HEK293 (cell line): ENCODE measurements at regions not wholly inside any gene's neighbourhood (a gene's known extent, or its start where the extent isn't known, plus 50 kb on each side); places are given as distances from the start of the nearest gene placed in this dataset.

ENCODE experiments used
- CTCF ChIA-PET: fragments of 350-600 bp; formaldehyde crosslinking; extraction: SDS; loops from one replicate; lab custom pipeline; 2021; ENCODE audit warnings: antibody characterized with exemption; lab: Yijun Ruan, JAX
- POLR2A ChIA-PET: fragments of 300-600 bp; formaldehyde crosslinking; extraction: SDS; loops from one replicate; lab custom pipeline; 2020; ENCODE audit warnings: antibody characterized with exemption, inconsistent platforms; lab: Yijun Ruan, JAX
- H3K27ac ChIP-seq: fragments of 200-500 bp; sonication (Bioruptor generic); 2 replicates; pipeline ENCODE4 v1.5.1; 2014; ENCODE audit warnings: low read depth, low read length, control low read depth, inconsistent platforms; ENCODE audit errors: extremely low read depth
- H3K36me3 ChIP-seq, 2 experiments: fragments of 200-500 bp in 1 of 2; sonication (Bioruptor generic) in 1 of 2; 1 replicate in 1 of 2; 2 replicates in 1 of 2; pipeline ENCODE4 v1.5.1; 2014 to 2017; ENCODE audit warnings: inconsistent platforms in 2 of 2, low read length in 2 of 2; ENCODE audit not compliant: control insufficient read depth in 2 of 2, insufficient read depth in 1 of 2
- H3K4me1 ChIP-seq: fragments of 200-500 bp; sonication (Bioruptor generic); 2 replicates; pipeline ENCODE4 v1.5.1; 2014; ENCODE audit warnings: mild to moderate bottlenecking, low read length, inconsistent platforms; ENCODE audit not compliant: control insufficient read depth, insufficient read depth
- H3K4me3 ChIP-seq: 2 replicates; pipeline ENCODE4 v1.5.1; 2011; ENCODE audit warnings: low read depth, mild to moderate bottlenecking, control low read depth, low read length, moderate library complexity
- H3K9me3 ChIP-seq: fragments of 200-500 bp; sonication (Bioruptor generic); 2 replicates; pipeline ENCODE4 v1.5.1; 2014; ENCODE audit warnings: low read depth, low read length, inconsistent platforms; ENCODE audit not compliant: control insufficient read depth, insufficient read depth
- AEBP2 ChIP-seq: fragments of 450-650 bp; formaldehyde crosslinking; IDR thresholded peaks from 2 replicates; pipeline ENCODE4 v1.5.1; 2016; ENCODE audit warnings: missing biosample characterization, missing genetic modification characterization, borderline replicate concordance
- ATF2 ChIP-seq: fragments of 450-650 bp; formaldehyde crosslinking; IDR thresholded peaks from 2 replicates; pipeline ENCODE4 v1.5.1; 2016; ENCODE audit warnings: missing biosample characterization, missing genetic modification characterization, low read depth
- FEZF1 ChIP-seq: fragments of 450-650 bp; formaldehyde crosslinking; IDR thresholded peaks from 2 replicates; pipeline ENCODE4 v1.5.1; 2016; ENCODE audit warnings: missing biosample characterization, missing genetic modification characterization
- IKZF3 ChIP-seq: fragments of 450-650 bp; IDR thresholded peaks from 2 replicates; pipeline ENCODE4 v1.5.0; 2018; ENCODE audit warnings: missing biosample characterization, mild to moderate bottlenecking, missing genetic modification characterization, moderate library complexity
- KLF16 ChIP-seq: fragments of 450-650 bp; formaldehyde crosslinking; IDR thresholded peaks from 2 replicates; pipeline ENCODE4 v1.5.1; 2017; ENCODE audit warnings: missing biosample characterization, missing genetic modification characterization
- MZF1 ChIP-seq: fragments of 450-650 bp; formaldehyde crosslinking; IDR thresholded peaks from 2 replicates; pipeline ENCODE4 v1.5.1; 2017; ENCODE audit warnings: missing biosample characterization, missing genetic modification characterization, borderline replicate concordance
- PRDM10 ChIP-seq: fragments of 450-650 bp; formaldehyde crosslinking; IDR thresholded peaks from 2 replicates; pipeline ENCODE4 v1.5.1; 2016; ENCODE audit warnings: missing biosample characterization, missing genetic modification characterization
- ZBTB8A ChIP-seq: fragments of 450-650 bp; formaldehyde crosslinking; IDR thresholded peaks from 2 replicates; pipeline ENCODE4 v1.5.1; 2016; ENCODE audit warnings: missing biosample characterization, missing genetic modification characterization
- ZFP41 ChIP-seq: fragments of 450-650 bp; formaldehyde crosslinking; IDR thresholded peaks from 2 replicates; pipeline ENCODE4 v1.5.1; 2016; ENCODE audit warnings: missing biosample characterization, missing genetic modification characterization, borderline replicate concordance
- ZNF114 ChIP-seq: fragments of 450-650 bp; formaldehyde crosslinking; IDR thresholded peaks from 2 replicates; pipeline ENCODE4 v1.5.0; 2017; ENCODE audit warnings: missing biosample characterization, missing genetic modification characterization
- ZNF121 ChIP-seq: fragments of 450-650 bp; formaldehyde crosslinking; IDR thresholded peaks from 2 replicates; pipeline ENCODE4 v1.5.1; 2016; ENCODE audit warnings: missing biosample characterization, missing genetic modification characterization
- ZNF140 ChIP-seq: fragments of 450-650 bp; formaldehyde crosslinking; IDR thresholded peaks from 2 replicates; pipeline ENCODE4 v1.5.1; 2016; ENCODE audit warnings: missing biosample characterization, missing genetic modification characterization
- ZNF174 ChIP-seq: fragments of 450-650 bp; formaldehyde crosslinking; IDR thresholded peaks from 2 replicates; pipeline ENCODE4 v1.5.0; 2017; ENCODE audit warnings: missing biosample characterization, mild to moderate bottlenecking, missing genetic modification characterization
- ZNF211 ChIP-seq: fragments of 450-650 bp; formaldehyde crosslinking; IDR thresholded peaks from 2 replicates; pipeline ENCODE4 v1.5.1; 2016; ENCODE audit warnings: low read depth, missing biosample characterization, missing genetic modification characterization
- ZNF26 ChIP-seq: fragments of 450-650 bp; formaldehyde crosslinking; IDR thresholded peaks from 2 replicates; pipeline ENCODE4 v1.5.1; 2016; ENCODE audit warnings: missing biosample characterization, missing genetic modification characterization
- ZNF292 ChIP-seq: fragments of 450-650 bp; formaldehyde crosslinking; IDR thresholded peaks from 2 replicates; pipeline ENCODE4 v1.5.1; 2016; ENCODE audit warnings: low read depth, missing biosample characterization, missing genetic modification characterization, borderline replicate concordance
- ZNF311 ChIP-seq: fragments of 450-650 bp; formaldehyde crosslinking; IDR thresholded peaks from 2 replicates; pipeline ENCODE4 v1.5.1; 2017; ENCODE audit warnings: missing biosample characterization, missing genetic modification characterization, borderline replicate concordance
- ZNF394 ChIP-seq: fragments of 450-650 bp; formaldehyde crosslinking; IDR thresholded peaks from 2 replicates; pipeline ENCODE4 v1.5.1; 2016; ENCODE audit warnings: missing biosample characterization, missing genetic modification characterization, mild to moderate bottlenecking, moderate library complexity, borderline replicate concordance
- ZNF423 ChIP-seq: fragments of 450-650 bp; formaldehyde crosslinking; IDR thresholded peaks from 2 replicates; pipeline ENCODE4 v1.5.1; 2016; ENCODE audit warnings: missing biosample characterization, missing genetic modification characterization
- ZNF426 ChIP-seq: fragments of 450-650 bp; formaldehyde crosslinking; IDR thresholded peaks from 2 replicates; pipeline ENCODE4 v1.5.1; 2017; ENCODE audit warnings: missing biosample characterization, missing genetic modification characterization, mild to moderate bottlenecking, inconsistent platforms, moderate library complexity
- ZNF544 ChIP-seq: fragments of 450-650 bp; formaldehyde crosslinking; IDR thresholded peaks from 2 replicates; pipeline ENCODE4 v1.5.0; 2017; ENCODE audit warnings: missing biosample characterization, missing genetic modification characterization
- ZNF560 ChIP-seq: fragments of 450-650 bp; formaldehyde crosslinking; IDR thresholded peaks from 2 replicates; pipeline ENCODE4 v1.5.1; 2017; ENCODE audit warnings: missing biosample characterization, missing genetic modification characterization, borderline replicate concordance
- ZNF585B ChIP-seq: fragments of 450-650 bp; formaldehyde crosslinking; IDR thresholded peaks from 2 replicates; pipeline ENCODE4 v1.5.1; 2016; ENCODE audit warnings: missing biosample characterization, missing genetic modification characterization
- ZNF692 ChIP-seq: fragments of 450-650 bp; formaldehyde crosslinking; IDR thresholded peaks from 2 replicates; pipeline ENCODE4 v1.5.1; 2016; ENCODE audit warnings: missing biosample characterization, missing genetic modification characterization
- ZNF768 ChIP-seq: fragments of 450-650 bp; formaldehyde crosslinking; IDR thresholded peaks from 2 replicates; pipeline ENCODE4 v1.5.1; 2018; ENCODE audit warnings: missing biosample characterization, mild to moderate bottlenecking, missing genetic modification characterization
- ZSCAN23 ChIP-seq: fragments of 450-650 bp; formaldehyde crosslinking; IDR thresholded peaks from 2 replicates; pipeline ENCODE4 v1.5.1; 2016; ENCODE audit warnings: missing biosample characterization, missing genetic modification characterization
- ZXDB ChIP-seq: fragments of 450-650 bp; formaldehyde crosslinking; IDR thresholded peaks from 2 replicates; pipeline ENCODE4 v1.5.1; 2016; ENCODE audit warnings: missing biosample characterization, missing genetic modification characterization

GRCh38 chr3:34264337-34265041, 466.1 kb downstream of the PDCD6IP start:
- H3K9me3 ChIP-seq = no peaks in the 10 kb centered on the region
- POLR2A ChIA-PET = no interaction called here
- H3K4me1 ChIP-seq = no peaks in the 10 kb centered on the region
- CTCF ChIA-PET = no interaction called here
- H3K4me3 ChIP-seq = no peak overlapping the region
- H3K27ac ChIP-seq = no peak overlapping the region
- TF ChIP-seq ZNF423 (tag by site-specific recombination) = no peak
- TF ChIP-seq ZNF768 (tag by site-specific recombination) = no peak
- no peak for TF ChIP-seq ZNF292
- no peak for TF ChIP-seq ZXDB (tag by site-specific recombination)
- no peak for TF ChIP-seq ZNF560 (tag by site-specific recombination)
- TF ChIP-seq ZNF311 (tag by site-specific recombination) = no peak
- TF ChIP-seq ZNF394 = no peak
- no peak for TF ChIP-seq ZNF121
- TF ChIP-seq ZNF585B (tag by site-specific recombination) = no peak
- TF ChIP-seq ZNF26 = no peak
- TF ChIP-seq ZBTB8A (tag by site-specific recombination) = no peak
- TF ChIP-seq ZNF544 (tag by site-specific recombination) = no peak
- no peak for TF ChIP-seq ZSCAN23 (tag by site-specific recombination)
- TF ChIP-seq KLF16 (tag by site-specific recombination) = no peak
- TF ChIP-seq ZNF114 (tag by site-specific recombination) = no peak
- no peak for TF ChIP-seq AEBP2 (tag by site-specific recombination)
- TF ChIP-seq MZF1 = no peak
- no peak for TF ChIP-seq ZNF692 (tag by site-specific recombination)
- no peak for TF ChIP-seq IKZF3 (tag by site-specific recombination)
- TF ChIP-seq, all 188 proteins: peak for 0
- no peaks in the 10 kb centered on the region for H3K36me3 ChIP-seq

GRCh38 chr3:34267088-34267487, 468.7 kb downstream of the PDCD6IP start:
- Histone ChIP-seq H3K4me1 (no peaks in the 10 kb centered on the region), H3K9me3 (no peaks in the 10 kb centered on the region), H3K36me3 (no peaks in the 10 kb centered on the region), H3K4me3 (no peak overlapping the region), H3K27ac (no peak overlapping the region)
- CTCF ChIA-PET = no interaction called here
- POLR2A ChIA-PET = no interaction called here
- no peak for TF ChIP-seq PRDM10 (tag by site-specific recombination)
- no peak for TF ChIP-seq ZFP41
- TF ChIP-seq ZNF426 (tag by site-specific recombination) = no peak
- no peak for TF ChIP-seq ATF2
- TF ChIP-seq ZNF174 (tag by site-specific recombination) = no peak
- no peak for TF ChIP-seq ZNF140
- TF ChIP-seq FEZF1 (tag by site-specific recombination) = no peak
- no peak for TF ChIP-seq ZNF211
- no peak for TF ChIP-seq MZF1
